HG03521 (cell line): ENCODE measurements at regions not wholly inside any gene's neighbourhood (a gene's known extent, or its start where the extent isn't known, plus 50 kb on each side); places are given as distances from the start of the nearest gene placed in this dataset.

Experiments
- ATAC-seq: cut with Tn5 transposase; IDR thresholded peaks from one replicate; pipeline ENCODE4 v1.9.1; 2021; ENCODE audit warnings: mild to moderate bottlenecking, moderate library complexity; ENCODE audit not compliant: unreplicated experiment

DNA sequence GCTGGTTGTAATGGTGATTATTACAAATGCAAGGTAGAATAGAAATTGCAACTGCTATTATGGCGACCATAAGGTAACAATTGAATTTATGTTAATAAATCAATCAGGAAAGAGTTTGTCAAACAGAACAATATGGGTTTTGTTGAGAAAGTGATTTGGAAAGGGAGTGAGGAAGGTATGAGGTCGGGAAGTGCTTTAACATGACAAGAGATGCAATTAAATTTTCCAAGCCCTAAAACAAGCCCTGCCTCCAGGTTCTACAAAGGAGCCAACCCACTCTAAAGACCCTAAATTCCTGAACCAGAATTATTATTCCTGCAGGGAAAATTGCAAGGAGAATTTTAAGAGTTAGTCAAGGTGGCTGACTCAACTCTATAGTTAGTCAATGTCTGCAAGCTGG, 363.7 kb downstream of the BMPER start:
- no peak for ATAC-seq

DNA sequence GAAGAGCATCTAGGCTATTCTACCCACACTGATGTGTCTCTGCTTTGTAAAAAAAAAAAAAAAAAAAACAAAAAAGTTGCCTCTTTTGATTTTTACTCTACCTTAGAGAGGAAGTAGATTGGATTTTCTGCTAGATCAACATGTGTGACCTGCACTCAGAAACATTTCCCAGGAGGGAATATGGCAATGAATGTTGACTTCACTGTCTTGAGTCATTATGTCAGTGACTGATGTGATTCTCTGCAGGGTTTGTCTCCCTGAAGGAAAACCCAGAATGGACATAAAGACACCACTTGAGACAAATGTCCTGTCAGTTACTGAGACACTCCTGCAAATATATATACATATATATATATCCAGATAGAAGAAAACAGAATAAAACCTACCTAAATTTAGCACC, 370.3 kb downstream of the BMPER start:
- no peak for ATAC-seq

DNA sequence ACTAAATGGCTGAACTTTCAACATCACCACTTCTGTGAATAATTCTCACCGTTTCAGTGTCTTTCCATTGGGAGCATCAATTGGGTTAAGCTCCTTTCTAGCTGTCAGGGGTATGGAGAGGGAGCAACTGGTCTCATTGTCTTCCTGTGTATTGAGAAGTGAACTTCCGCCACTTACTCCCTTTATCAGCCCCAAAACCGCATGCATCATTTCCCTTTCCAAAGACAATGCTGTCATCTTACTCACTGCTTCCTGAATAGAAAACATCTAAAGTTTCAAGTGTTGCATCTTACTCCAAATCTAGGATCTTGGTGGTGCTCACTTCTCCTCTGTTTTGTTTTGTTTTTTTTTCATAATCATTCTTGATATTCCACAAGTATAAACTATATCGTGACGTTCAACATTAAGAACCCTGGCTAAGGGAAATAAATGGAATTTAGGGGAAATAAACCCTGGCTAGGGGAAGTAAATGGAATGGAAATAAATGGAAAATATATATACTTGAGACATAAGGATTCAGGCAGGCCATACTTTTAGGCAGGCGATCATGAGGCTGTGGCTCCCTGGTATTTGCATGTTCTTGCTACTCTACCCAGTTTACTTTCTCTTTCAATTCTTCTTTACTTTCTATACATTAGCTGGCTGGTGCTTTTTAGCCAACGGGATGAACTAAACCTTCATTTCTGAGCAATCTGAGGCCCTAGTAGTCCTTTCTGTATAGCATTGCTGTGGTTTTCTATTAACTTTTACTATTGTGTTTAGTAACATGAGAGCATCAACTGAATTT, 371.9 kb downstream of the BMPER start:
- peak; percentile 81 for ATAC-seq

DNA sequence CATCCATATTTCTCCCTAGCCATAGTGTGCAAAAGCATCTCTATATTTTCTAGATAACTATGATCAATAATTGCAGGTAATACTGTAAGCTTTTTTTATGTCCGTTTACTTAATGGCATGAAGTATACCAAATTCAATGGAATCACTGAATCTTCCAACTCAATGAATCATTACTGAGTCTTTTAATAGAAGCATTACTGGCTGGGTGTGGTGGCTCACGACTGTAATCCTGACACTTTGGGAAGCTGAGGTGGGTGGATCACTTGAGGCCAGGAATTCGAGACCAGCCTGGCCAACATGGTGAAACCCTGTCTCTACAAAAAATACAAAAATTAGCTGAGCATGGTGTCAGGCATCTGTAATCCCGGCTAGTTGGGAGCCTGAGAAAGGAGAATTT, 372.5 kb downstream of the BMPER start:
- no peak for ATAC-seq

DNA sequence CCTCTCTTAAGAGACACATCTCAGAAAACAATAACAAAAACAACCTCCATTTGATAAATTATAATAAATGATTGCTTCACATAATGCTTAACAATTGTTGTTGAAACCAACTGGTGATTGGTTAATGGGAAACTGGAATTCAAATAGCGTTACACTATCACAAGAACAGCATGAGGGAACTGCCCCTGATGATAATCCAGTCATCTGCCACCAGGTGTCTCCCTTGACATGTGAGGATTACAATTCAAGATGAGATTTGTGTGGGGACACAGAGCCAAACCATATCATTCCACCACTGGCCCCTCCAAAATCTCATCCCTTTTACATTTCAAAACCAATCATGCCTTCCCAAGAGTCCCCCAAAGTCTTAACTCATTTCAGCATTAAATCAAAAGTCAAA, 375.9 kb downstream of the BMPER start:
- ATAC-seq, result no peak

DNA sequence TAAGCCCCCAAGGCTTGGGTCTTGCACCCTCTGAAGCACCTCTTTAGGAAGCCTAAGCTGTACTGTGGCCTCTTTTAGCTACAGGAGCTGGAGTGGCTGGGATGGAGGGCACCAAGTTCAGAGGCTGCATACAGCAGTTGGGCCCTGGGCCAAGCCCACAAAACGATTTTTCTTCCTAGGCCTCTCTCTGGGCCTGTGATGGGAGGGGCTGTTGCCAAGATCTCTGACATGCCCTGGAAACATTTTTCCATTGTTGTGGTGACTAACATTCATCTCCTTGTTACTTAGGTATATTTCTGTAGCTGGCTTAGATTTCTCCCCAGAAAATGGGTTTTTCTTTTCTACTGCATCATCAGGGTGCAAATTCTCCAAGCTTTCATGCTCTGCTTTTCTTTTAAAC, 375.7 kb upstream of the NPSR1 start:
- ATAC-seq, result no peak

DNA sequence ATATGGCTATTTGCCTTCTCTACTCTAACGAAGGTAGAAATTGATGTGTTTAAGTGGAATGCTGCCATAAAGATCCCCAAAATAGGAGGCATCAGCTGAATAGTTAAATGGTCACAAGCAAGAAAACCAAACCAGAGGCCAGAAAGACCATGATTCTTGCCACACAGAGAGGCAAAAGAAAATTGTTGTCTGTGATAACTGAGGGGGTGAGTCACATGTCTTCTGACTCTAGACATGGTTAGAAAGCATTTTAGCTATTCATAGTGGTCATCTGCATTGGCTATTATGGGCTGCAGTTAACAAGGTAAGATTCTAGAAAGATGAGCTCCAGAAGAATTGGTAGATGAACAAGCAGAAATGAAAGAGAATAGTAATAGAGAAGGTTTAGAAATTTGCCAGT, 361.4 kb upstream of the NPSR1 start:
- no peak for ATAC-seq

DNA sequence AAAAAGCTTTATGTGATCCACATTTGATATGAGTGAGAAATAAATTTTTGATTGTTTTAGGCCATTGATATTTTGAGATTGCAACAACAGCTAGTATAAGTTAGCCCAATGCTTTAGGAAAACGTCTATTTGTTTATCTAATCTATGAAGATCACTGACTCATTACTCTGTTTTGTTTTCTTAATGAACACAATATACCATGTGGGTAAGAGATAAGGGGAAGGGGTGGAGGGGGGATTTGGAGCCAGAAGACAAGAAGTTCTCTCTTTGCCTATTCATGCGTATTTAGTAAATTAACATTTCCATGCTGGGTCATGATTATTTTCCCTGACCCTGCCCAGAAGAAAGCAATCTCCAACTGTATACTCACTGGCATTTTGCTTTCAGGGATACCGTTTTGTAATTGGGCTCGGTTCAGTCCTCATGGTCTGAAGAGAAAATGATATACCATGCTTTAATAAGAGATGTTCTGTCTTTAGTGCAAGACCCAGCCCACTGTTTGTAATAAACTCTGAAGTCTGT, 359.5 kb upstream of the NPSR1 start:
- no peak for ATAC-seq

DNA sequence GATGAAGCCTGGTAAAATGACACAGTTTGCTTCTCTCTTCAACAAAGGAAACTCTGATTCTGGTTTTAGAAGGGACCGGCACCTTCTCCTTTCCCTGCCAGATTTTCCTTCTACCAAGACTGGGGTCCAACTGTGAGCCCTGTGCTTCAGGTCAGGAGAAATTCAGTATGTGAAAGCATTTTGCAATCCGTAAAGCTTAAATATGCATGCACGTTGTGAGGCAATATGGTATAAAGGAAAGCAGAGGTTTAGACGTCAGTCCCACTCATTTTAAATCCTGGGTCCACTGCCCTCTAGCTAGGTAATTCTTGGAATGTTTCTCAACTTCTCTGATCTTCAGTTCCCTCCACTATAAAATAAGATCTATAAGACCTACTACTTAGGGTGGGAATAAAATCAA, 359.0 kb upstream of the NPSR1 start:
- no peak for ATAC-seq

DNA sequence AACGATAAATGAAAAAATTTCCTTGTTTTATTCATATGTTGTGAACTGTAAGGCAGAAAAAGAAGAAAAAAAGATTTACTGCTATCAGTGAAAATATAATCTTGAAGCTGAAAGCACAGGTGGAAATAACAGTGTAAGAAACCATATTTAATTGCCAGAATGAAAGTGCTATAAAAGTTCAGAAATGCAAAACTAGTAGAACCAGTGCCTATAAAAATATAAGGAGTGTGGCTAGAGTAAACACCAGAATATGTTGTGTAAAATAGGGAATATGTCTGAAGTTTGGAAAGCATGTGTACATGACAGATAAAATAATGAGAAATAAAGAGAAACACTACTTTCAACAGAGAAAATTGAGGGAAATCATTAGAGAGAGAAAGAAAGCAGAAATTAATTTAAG, 350.5 kb upstream of the NPSR1 start:
- no peak for ATAC-seq

DNA sequence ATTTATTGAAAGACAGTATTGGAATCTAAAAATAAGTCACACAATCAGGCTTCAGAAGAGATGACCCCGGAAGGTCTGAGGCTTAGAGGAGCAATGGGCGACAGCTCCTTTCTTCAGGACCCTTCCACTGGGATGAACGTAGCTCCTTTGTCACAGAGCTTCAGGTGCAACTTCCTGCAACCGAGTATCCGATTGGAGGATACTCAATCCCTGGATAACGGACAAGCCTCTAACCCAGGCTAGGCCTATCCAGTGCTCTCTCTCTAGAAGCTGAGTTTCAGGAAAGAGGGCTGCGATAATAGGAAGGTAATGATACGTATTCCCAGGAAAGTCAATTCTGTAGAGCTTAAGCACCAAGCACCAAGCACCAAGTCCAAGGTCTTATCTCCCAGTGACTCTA, 349.4 kb upstream of the NPSR1 start:
- no peak for ATAC-seq

DNA sequence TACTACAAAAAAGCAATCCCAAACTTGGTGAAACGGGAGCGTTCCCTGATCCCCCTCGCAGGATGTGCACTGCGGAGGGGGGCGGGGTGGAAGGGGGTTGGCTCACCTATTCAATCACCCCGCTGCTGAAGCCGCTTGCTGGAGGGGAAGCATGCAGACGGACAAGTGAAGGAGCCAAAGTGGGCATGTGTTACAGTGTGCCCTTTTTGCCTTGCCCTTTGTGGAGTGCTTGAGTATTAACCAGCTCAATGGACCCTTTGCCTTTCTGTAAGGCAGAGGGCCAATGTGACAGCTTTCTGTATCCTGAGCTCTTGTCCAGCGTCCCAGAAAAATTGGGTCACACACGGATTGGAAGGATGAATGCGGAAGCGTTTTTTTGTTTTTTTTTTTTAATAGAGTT, 348.9 kb upstream of the NPSR1 start:
- no peak for ATAC-seq

DNA sequence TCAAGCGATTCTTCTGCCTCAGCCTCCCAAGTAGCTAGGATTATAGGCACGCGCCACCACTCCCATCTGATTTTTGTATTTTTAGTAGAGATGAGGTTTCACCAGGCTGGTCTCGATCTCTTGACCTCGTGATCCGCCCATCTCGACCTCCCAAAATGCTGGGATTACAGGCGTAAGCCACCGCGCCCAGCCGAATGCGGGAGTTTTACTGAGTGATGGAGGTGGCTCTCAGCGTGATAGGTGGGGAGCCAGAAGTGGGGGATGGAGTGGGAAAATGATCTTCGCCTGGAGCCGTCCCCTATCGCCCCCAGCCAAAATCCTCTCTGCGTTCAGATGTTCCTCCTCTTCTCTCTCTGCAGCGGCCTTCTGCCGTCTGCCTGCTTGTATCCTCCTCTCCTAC, 348.4 kb upstream of the NPSR1 start:
- no peak for ATAC-seq

DNA sequence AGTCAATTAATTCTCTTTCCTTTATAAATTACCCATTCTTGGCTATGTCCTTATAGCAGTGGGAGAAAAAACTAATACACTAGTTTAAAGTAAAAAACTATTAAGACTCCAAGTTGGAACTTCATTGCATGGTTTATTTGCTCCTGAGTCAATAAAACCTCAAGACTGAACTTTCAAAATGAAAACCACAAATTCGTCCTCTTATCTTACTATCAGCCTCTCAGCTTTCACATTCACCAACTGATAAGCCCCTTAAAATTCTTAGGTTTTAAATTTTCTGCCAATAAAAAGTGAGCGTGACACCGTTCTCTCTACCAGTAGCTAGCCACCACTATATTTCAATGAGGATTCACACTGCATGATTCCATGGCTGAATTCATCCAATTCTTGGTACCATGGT, 346.4 kb upstream of the NPSR1 start:
- no peak for ATAC-seq

DNA sequence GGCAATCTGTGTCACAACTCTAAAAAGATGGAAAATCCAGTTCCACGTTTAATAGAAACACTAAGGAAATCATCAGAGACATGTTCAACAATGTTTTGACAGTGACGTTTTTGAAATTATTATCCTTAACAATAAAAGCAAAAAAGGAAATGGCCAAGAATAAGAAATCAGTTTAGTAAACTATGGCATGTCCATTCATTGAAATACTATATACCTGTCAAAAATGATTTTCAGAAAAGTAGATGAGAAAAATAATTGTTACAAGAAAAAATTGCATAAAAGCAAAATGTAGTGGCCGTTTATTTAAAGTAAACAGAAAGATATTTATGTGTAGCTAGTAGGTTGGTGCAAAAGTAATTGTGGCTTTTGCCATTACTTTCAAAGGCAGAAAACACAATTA, 345.4 kb upstream of the NPSR1 start:
- ATAC-seq, result no peak

DNA sequence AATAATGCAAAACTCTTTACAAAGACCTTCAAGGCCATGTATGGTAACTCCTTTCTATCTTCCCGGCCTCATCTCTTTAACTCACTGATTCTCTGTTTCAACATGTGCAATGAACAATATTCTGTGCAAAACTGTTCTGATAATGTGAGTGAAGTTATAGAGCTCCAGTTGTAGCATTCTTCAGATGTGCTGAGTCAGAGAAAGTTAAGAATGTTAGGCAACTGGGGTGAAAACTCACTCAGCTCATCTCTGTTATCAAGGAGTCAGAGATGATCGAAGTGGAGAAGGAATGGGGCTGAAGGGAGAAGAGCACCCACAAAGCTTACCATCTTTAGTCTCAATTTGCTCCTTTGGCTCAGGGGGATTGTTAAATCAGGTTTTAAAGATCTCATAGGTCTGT, 344.7 kb upstream of the NPSR1 start:
- ATAC-seq, result no peak

DNA sequence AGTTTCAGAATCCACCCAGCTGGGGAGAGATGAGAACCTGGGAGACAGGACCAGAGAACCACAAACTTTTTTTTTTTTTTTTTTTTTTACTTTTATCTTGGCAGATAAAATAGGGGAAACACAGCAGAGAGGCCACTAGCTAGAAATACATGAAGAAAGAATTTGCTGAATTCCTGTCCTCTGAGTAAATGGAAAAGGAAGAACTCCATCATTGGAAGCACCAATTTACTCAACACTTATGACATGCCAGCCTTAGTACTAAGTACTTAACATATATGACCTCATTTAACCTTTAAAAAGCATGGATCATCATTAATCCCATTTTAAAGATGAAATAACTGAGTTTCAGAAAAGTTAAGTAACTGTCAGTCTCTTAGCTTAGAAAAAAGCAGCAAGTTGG, 343.0 kb upstream of the NPSR1 start:
- ATAC-seq, result no peak

DNA sequence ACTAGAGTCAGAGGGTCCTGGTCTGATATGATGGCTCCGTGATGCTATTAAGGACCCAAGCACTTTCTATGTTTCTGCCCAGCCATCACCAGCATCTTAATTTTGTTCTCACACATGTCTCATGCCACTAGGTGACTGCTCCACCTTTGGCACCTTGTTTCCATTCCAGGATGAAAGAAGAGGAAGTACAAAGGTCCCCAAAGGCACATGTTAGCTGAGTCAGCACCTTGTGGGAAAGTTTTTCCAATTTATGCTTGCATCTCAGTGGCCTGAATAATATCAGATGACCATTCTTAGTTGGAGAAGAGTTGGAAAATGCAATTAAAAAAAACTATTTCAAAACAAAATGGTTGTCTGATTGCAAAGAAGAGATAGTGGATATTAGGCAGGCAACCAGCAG, 341.0 kb upstream of the NPSR1 start:
- ATAC-seq, result no peak

DNA sequence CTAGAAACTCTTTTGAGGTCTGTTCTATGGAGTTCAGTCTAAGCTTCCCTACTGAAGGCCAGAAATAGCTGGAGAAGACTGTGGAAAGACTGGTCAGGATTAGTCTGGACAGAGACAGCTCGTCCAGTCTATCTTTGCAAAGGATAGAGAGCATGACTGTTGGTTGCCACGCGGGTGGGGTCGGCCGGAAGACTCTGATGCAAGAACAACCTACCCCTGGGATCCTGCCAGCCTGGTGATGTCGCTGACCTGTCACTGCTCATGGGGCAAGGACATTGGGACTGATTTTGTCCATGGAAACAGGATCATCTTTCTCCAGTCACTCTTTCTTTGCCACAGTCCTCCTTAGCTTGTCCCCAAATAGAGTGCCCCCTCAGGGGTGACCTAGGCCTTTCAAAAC, 337.6 kb upstream of the NPSR1 start:
- ATAC-seq, result no peak

DNA sequence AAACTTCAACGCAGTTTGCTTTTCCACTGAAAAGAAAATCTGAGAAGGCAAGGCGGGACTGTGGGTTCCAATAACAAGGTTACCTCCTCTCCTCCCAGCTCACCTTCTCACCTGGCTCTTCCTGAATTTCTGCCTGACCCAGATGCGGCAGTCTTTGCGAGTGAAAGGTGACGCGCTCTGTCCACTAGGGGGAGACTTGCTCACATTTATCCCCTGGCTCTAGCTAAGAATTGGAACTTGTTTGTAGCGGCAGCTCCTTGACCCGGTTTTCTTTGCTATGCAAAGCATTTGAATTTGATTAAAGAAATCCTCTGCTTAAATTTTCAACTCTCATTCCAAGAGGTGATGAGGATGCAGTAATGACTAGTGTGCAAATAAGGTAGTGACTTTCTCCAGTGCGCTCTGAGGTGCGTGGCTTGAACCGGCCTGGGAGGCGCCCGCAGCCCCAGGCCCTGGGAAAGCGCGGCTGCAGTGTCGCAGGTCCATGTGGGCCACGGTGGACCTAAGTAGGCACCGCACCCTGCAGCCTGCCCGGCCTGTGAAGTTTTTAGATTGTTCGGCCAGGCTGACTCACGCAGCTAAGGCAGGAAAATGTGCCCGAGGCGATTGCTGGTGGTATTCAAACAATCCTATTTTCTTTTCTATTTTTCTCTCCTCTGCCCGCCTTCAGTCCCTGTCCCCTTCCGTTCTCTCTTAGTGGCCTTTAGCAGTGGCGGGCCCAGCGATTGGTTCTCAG, 336.9 kb upstream of the NPSR1 start:
- peak; percentile 93 for ATAC-seq

DNA sequence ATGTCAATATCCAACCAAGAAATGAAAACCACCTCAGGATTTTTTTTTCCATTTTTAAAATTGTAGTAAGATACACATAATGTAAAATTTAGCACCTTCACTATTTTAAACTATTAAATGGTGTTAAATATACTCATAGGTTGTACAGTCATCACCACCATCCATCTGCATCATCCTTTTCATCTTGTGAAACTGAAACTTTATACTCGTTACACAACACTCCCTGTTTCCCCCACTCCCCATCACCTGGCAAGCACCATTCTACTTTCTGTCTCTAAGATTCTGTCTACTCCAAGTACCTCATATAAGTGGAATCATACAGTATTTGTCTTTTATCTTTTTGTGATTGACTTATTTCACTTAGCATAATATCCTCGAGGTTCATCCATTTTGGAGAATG, 335.2 kb upstream of the NPSR1 start:
- ATAC-seq, result no peak

DNA sequence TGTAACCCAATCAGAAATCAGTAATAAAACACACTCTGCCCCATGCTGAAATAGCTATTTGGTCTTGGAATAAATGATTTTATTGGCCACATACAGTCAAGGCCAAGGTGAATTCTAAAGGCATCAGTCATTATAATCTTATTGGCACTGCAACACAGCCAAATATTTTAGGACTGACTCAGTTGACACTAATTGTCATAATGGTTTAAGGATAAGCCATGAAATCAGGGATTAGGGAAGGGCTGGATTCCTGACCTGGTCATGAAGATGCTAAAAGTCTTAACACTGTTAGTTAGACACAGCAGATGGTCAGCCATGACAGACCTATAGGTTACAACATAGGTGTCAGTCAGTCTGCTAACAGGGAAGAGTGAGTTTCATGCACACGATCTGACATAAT, 330.3 kb upstream of the NPSR1 start:
- ATAC-seq, result no peak
